H1 (cell line): ENCODE measurements at regions not wholly inside any gene's neighbourhood (a gene's known extent, or its start where the extent isn't known, plus 50 kb on each side); places are given as distances from the start of the nearest gene placed in this dataset.

Experiments
- BRCA1 ChIP-seq: IDR thresholded peaks from 2 replicates; pipeline ENCODE4 v1.6.1; 2012; ENCODE audit warnings: low read depth, low read length, improper control_type of control experiment
- EP300 ChIP-seq, 2 experiments: IDR thresholded peaks; 1 replicate in 1 of 2; 2 replicates in 1 of 2; pipeline ENCODE4 v1.6.1; 2011 to 2012; ENCODE audit warnings: low read depth in 2 of 2, low read length in 2 of 2, mild to moderate bottlenecking in 2 of 2, borderline replicate concordance in 1 of 2, inconsistent platforms in 1 of 2, moderate library complexity in 1 of 2
- PHF8 ChIP-seq: fragments of 200-600 bp; sonication (generic); conservative IDR thresholded peaks from 2 replicates; pipeline ENCODE4 v1.7.1; 2012; ENCODE audit warnings: low read depth, mild to moderate bottlenecking, inconsistent platforms, low read length, moderate library complexity
- RAD21 ChIP-seq, 2 experiments: IDR thresholded peaks in 1 of 2; conservative IDR thresholded peaks in 1 of 2; 2 replicates each; pipeline ENCODE4 v1.6.1; 2011; ENCODE audit warnings: low read depth in 2 of 2, low read length in 2 of 2, improper control_type of control experiment in 1 of 2, inconsistent platforms in 1 of 2, mild to moderate bottlenecking in 1 of 2, moderate library complexity in 1 of 2
- SP1 ChIP-seq: IDR thresholded peaks from 2 replicates; pipeline ENCODE4 v1.6.1; 2011; ENCODE audit warnings: low read depth, low read length
- TF ChIP-seq, protein P1 (sequence below): IDR thresholded peaks from 2 replicates; pipeline ENCODE4 v1.6.1; 2012; ENCODE audit warnings: low read length, inconsistent platforms
- TF ChIP-seq, protein P2 (sequence below), 3 experiments: IDR thresholded peaks; 1 replicate in 2 of 3; 2 replicates in 1 of 3; pipeline versions ENCODE4 v1.5.1 to v1.6.1; 2011; ENCODE audit warnings: low read length in 3 of 3, mild to moderate bottlenecking in 3 of 3, inconsistent platforms in 2 of 3, low read depth in 1 of 3, moderate library complexity in 1 of 3; ENCODE audit not compliant: insufficient read depth in 1 of 3; ENCODE audit errors: control extremely low read depth in 1 of 3

DNA sequence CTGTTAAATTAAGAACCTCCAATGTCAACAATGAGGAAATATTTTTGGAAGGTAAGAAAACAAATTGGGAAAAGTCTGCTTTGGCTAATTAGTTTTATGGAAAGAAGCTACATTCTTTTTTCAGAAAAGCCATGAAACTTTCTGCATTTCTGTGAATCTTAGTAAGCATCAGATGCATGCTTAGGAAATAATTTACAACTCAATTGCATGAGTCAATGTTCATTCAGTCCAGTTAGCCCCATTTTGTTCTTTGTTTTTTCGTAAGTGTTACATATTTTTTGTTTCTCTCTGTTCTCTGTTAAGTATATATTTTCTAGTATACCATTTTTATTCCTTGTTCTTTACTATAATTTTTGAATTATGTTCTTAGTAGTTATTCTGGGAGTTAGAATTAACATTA, 195.2 kb upstream of the KIF2B start:
- TF ChIP-seq RAD21 (IDR thresholded peaks at IDR 0.05 in 1 of 2, conservative IDR thresholded peaks at IDR 0.05 in 1 of 2; ENCODE audit: low read depth in 2 of 2, low read length in 2 of 2) = no peak
- TF ChIP-seq, protein P1, sequence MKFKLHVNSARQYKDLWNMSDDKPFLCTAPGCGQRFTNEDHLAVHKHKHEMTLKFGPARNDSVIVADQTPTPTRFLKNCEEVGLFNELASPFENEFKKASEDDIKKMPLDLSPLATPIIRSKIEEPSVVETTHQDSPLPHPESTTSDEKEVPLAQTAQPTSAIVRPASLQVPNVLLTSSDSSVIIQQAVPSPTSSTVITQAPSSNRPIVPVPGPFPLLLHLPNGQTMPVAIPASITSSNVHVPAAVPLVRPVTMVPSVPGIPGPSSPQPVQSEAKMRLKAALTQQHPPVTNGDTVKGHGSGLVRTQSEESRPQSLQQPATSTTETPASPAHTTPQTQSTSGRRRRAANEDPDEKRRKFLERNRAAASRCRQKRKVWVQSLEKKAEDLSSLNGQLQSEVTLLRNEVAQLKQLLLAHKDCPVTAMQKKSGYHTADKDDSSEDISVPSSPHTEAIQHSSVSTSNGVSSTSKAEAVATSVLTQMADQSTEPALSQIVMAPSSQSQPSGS = no peak
- TF ChIP-seq, protein P2, sequence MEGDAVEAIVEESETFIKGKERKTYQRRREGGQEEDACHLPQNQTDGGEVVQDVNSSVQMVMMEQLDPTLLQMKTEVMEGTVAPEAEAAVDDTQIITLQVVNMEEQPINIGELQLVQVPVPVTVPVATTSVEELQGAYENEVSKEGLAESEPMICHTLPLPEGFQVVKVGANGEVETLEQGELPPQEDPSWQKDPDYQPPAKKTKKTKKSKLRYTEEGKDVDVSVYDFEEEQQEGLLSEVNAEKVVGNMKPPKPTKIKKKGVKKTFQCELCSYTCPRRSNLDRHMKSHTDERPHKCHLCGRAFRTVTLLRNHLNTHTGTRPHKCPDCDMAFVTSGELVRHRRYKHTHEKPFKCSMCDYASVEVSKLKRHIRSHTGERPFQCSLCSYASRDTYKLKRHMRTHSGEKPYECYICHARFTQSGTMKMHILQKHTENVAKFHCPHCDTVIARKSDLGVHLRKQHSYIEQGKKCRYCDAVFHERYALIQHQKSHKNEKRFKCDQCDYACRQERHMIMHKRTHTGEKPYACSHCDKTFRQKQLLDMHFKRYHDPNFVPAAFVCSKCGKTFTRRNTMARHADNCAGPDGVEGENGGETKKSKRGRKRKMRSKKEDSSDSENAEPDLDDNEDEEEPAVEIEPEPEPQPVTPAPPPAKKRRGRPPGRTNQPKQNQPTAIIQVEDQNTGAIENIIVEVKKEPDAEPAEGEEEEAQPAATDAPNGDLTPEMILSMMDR (IDR thresholded peaks at IDR 0.05; ENCODE audit: control extremely low read depth in 1 of 3, insufficient read depth in 1 of 3, low read depth in 1 of 3, low read length in 3 of 3) = no peak
- TF ChIP-seq BRCA1 = no peak
- TF ChIP-seq EP300 (IDR thresholded peaks at IDR 0.05; ENCODE audit: borderline replicate concordance in 1 of 2, low read depth in 2 of 2, low read length in 2 of 2) = no peak
- TF ChIP-seq PHF8 = no peak
- TF ChIP-seq SP1 = no peak
